NCI-H510A treated with DMSO at 0.1 percent for 48 hours (cell line): ENCODE measurements at regions not wholly inside any gene's neighbourhood (a gene's known extent, or its start where the extent isn't known, plus 50 kb on each side); places are given as distances from the start of the nearest gene placed in this dataset.

Experiments
- DNase-seq: peaks from one replicate; lab custom pipeline; 2025; lab: John Stamatoyannopoulos, UW

DNA sequence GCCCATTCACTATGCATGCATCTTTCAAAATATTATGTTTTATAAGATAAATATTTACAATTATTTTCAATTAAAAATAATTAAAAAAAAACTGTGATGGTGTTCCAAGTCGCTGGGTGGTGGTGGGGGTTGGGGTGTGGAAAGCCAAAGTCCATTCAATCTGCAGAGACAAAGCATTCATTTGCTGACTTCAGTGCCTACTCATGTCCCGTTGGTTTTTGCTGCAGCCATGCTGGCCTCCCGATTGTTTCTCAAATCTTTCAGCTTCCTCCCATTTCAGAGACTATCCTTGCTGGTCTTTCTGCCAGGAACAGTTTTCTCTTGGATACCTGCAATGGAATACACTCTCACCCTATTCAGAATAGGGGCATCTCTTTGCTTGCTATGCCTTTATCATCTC is 331.5 kb upstream of the NOVA1 start:
- DNase-seq: no peak

DNA sequence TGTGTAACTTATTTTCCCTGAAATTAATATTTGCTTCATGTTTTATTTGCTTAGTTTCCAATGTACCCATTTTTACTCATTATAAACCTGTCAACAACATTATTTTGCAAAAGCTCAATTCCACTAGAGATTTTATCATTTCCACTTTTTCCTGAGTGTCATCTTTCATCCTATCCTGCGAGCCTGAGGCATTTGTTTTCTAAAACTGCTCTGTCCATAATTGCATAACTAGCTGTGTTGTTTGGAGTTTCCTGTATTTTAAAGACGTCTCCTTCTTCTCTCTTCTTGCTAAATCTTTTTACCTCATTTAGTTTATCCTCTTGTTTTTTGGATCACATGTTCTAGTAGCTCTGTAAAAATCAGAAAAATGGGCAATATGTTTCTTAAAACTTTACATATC is 332.7 kb upstream of the NOVA1 start:
- DNase-seq: no peak

DNA sequence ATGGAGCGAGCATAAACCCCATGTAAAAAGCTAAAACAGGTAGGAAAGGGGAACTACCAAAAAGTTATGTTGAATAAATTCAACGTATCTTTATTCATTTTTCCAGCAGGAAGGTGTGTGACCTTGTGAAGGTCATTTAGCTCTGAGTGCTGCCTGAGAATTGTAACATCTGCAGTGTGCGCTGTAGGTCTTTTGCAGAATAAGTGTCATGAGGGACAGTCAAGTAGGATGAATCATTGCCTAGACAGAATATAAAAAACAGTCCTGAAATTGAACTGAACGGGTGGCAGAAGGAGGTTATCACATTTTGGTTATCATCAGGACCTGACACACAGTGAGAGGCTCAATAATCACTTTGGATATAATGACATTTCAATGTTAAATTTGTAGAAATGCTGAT is 334.8 kb upstream of the NOVA1 start:
- no peak for DNase-seq

DNA sequence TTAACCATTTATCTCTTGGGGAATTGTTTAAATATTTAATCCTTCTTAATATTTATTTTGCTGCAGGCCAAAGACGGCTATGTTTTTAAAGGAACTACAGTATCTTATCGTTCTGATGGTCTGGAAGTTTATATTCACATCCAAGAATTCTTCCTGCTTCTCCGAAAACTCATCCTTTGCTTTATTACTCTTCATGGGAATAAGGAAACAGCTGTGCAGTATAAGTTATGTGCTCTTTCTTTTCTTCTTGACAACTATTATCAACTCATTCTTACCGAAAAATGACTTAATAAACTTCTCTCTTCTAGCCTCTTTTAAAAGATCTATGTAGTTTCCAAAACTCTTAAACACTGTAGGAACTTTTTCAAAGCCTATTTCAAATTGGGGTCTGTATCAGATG is 335.6 kb upstream of the NOVA1 start:
- no peak for DNase-seq

DNA sequence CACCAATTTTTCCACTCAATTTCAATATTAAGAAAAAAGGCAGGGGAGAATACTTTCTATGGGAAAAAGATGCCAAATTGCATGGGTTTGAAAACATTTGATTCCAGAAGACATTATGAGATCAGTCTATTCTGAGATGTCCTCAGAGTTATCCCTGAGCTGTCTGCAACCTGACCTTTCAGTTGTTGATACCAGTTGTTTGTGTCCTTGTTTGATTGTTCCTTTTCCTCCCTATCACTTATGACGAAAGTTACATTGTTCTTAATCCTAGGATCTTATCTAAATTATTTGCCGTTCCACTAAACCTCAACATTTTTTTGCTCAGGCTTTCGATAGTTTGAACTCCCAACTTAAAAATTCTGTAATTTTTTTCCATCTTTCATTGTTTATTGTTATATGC is 336.3 kb upstream of the NOVA1 start:
- DNase-seq: no peak

DNA sequence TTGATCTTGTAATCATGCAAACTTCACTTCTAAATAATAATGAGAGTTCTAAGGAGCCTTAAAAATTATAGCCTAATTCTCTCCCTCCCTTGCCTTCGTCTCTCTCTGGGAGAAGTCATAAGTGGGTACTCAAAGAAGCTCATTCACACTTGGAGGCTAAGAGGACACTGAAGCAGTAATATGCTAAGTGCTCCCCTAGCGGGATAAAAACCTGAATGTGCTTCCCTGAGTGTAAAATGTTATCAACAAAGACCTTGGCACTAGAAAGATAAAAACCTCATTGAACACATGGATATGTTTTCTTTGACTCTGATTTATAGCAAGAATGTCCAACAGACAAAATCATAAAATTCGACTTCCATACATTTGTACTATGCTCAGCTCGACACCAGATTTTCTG is 337.9 kb upstream of the NOVA1 start:
- DNase-seq: peak; percentile 2

DNA sequence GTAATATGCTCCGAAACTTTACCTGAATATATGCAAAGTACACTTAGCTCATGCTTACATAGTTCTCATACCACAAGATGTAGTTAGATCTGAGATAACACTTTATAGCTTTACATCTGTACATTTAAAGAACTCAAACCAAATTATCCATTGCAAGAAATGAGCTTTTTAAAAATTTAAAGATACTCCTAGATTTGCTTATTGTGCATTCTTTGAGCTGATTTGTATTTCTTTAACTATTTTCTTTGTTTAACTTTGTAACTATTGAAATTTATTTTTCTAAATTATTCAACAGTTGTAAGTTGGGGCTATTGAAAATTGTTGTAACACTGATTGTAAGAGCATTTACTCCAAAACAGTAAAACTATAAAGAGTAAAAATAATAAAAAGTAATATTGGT is 340.2 kb upstream of the NOVA1 start:
- no peak for DNase-seq

DNA sequence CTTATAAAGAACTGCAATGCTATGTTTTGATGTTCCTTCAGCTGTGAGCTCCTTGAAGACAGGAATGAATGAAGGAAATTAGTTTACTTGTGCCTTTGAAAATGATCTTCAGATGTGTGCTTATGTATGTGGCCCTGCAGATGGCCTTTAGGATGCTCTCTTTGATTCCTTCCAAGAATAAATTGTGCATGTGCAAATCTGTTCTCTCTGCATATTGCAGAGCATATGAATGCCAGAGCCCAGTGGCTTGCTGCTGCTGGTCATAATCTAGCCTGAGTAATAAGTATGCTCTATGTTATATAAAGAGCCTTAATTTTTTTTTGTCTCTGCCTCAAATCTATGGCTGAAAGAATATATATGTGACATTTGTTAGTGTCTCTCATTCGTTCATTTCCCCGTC is 341.9 kb upstream of the NOVA1 start:
- DNase-seq: no peak

DNA sequence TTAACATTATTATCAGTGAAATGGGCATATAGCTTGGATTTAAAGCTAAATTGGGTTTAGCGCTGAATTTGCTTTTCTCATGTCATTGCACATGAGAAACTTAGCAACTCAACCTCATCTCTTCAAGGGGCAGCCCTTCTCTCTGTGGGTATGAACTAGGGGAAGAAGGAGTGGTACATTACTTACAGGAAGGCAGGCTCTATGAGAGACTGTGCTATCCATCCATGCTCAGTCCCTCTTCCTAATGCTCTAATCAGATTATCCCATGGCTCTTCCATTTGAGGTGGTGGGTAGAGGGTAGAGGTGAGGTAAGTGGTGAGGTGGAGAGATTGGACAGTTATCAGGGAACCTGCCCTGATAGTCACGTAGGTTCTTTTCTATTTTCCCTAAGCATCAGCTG is 343.7 kb upstream of the NOVA1 start:
- no peak for DNase-seq

DNA sequence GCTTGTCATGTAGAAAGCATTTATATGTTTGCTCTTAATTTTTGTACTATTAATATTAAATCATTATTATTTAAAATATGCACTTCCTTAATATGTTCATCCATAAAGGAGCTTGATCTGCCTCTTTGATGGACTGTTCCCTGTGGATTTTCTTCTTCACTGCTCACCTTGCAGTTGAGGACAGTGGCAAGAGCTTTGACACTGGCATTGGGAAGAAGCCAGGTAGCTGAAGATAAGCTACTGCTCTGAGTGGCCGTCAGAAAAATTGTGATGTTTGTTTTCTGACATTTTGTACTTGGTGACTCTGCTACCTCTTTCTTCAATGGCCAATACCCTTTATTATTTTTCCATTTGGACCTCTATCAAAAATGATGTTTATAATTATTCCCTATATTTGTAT is 349.4 kb upstream of the NOVA1 start:
- no peak for DNase-seq

DNA sequence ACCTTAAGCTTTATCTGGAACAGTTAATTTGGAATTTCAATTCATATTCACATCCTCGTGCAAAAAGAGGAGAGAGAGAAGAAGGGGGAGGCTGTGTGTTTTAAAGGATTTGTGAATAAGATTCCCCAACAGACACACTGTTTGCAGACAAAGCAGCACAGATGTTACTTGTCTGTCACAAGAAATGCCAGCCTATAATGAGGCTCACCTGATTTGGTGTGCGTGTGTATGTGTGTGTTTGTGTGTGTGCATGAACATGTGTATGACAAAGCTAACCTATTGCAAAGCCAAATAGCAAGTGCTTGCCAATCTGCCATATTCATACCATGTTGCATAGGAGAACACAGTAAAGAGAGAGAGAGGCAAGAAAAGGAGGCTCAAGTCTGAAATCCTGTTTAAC is 361.6 kb upstream of the NOVA1 start:
- DNase-seq: no peak

DNA sequence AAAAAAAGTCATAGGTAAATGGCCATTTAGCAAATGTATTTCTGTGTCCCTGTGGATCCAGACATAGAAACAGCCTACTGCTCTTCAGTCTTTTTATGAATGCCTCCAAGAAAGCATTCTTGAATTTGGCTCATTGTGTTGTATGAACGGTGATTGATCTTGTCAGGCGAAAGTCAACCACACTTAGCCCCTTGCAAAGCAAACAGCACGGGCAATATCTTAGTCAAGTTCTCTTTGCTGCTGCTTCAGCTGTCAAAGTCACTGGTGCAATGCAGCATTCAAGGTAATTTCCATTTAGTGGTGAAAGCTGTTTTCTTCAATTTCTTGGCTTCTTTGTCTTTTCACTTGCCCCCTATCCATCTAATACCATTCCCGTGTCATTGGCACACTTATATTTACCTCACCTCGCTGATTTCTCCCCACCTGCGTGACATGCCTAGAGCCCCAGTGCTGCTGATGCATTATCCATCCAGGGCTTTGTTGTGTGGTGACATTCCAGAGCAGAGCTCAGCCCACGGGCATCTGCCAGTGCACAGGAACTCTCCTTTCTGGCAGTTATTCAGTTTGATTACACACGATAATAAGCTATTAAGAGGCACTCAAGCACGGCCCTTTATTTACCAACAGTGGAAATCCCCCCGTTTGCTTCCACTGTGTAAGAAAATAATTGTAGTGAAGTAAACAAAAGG is 362.3 kb upstream of the NOVA1 start:
- no peak for DNase-seq

DNA sequence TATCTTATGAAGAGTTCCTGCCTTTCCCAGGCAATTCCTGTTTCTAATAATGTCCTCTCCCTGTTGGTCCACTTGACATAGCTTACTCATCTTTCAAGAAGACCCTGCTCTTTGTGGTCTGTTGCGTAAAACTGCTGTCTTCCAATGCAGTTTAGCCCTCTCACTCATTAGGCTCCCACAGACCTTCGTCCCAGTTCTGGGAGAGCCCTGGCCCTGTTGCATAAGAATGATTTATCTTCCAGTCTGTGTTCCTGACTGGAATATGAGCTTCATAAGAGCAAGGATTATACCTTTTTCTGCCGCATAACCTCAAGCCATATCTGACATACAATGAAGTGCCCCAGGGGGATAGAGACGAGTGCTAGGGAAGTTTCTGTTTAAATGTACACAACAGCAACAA is 365.9 kb upstream of the NOVA1 start:
- no peak for DNase-seq

DNA sequence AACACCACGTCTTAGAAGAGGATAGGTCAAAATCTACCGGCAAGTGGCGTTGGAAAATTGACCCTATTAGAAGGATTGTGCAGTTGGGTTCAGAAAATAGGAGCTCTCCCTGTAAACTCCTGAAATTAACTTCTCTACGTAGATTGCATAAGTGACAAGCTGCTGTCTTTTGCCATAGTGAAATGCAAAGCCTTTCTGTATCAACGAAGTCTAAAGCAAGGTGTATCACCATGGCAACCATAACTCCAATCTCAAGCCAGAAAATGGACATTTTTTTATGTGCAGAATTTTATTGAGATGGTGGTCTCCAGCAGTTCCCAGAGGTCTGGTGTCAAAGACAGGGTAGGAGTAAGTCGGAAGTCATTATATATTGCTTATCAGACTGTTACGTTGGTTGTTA is 367.7 kb upstream of the NOVA1 start:
- no peak for DNase-seq

DNA sequence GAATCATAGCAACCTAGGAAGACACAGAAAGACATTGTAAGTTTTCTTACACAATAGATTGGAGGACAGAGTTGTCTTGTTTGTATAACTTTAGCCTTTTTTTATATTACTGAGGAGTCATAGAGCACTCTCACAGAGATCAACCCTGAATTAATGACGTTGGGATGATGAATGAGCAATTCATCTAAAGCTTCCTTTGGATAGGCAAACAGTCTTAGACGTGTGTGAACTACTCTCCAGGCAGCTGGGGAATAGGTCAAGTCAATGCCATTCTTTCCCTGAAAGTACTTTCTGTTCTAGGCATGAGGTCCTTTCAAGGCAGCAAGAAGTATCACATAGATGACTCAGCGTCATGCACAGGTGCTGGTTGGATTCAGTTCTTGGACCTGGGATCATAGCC is 369.1 kb upstream of the NOVA1 start:
- no peak for DNase-seq

DNA sequence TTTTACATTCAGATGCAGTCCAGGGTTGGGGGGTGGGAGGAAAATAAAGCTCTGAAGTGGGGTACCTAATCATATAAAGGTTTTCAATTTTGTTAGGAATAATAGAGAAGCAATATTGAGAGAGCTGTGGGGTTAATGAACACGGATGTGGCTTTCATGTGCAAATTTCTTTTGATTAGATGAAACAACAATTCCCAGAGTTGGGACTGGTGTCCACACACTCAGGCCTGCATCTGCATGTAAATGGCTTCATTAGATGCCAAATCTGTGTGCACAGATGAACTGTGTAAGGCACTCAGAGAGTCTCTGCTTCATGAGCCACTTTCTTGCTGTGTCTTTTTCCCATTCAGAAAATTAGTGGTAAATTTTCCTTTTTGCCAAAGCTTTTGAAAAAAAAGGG is 377.1 kb upstream of the NOVA1 start:
- no peak for DNase-seq

DNA sequence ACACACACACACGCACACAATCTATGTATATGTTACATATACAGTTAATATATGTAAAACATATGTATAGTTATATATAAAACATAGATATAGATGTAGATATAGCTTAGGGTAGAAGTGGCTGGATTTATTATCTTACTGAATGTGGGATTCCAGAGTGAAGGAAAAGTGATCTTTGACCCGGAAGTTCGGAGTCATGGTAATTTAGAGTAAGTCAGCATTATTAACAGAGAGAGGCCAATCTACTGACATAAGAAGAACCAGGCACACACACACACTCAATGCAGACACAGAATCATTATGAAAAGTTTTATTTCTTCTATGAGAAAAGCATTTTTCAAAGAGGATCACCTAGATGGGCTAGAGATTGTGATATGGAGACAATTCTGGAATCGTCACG is 384.2 kb upstream of the NOVA1 start:
- DNase-seq: no peak

DNA sequence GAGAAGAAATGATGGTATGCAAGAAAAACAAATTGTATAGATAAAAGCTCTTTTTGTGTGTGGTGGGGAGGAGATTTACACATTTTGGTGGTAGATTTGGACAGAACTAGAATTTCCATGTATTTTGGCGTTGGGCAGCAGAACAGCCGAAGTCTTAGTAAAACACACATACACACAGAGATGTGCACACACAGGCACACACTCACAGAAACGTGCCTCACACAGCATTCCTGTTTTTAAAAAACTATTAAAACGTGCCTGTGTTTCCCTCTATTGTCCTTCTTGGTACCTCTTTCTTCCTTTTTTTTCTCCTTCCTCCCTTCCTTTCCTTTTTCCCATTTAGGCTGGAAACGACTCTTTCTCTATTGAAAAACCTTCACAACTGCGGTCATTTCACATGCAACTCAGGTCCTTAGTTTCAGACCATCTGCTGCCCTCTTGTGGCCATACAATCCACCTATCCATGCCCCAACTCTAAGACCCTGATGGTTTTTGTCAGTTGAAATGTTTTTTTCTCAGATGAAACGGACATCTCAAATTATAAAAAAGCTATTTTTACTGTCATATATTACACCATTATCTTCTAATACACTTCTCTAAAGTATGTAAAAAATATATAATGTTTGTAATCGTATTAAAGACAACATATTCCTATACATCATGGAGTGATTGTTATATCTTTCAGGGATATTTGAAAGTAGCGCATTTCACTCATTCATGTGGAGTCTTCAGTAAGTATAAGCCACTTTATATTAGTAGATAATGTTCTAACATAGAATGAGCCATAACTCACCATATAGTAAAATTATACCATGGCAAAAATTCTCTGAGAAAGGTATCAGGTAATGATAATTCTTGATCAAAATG is 386.7 kb upstream of the NOVA1 start:
- peak; percentile 76 for DNase-seq

DNA sequence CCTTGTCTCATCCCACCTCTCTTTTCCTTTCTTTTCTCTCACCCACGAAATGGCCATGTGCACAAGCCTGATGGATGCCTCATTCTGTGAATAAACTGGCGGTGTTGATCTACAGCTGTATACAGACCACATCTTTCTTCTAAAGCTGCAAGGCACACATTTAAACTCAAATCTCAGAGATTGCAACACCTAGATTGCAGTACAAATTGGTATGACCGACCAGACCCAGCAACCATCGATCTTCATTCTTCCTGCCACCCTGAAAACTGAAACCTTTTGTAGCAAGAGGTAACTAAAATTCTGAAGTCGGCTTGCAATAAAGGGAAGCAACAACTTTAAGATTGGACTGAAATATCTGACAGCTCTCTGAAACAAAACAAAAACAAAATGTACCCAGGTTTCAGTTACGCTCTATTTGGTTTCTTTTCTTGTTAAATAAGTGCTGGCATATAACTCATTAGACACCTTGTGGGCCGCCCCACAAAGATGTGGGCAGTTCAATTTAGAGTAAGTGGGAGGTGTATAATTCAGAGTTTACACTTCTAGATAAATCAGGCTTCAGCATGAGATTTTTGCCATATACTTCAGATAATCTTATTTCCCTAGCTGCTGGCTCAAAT is 390.0 kb upstream of the NOVA1 start:
- DNase-seq: no peak

DNA sequence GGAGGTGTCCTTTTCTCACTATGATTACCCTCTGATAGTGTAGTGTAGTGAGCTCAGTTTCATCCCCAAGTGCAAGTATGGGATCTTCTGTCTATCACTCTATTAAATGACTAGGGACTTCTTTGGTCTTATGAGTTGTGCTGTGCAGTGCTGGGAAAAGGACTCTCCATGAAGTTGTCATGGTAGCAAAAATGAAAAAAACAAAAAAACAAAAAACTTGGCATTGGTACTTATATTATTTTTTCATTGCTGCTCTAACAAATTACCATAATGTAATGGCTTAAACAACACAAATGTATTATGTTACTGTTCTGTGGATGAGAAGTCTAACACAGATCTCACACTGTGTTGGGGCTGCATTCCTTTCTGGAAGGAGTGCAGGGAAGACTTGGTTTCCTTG is 393.1 kb upstream of the NOVA1 start:
- DNase-seq: no peak

DNA sequence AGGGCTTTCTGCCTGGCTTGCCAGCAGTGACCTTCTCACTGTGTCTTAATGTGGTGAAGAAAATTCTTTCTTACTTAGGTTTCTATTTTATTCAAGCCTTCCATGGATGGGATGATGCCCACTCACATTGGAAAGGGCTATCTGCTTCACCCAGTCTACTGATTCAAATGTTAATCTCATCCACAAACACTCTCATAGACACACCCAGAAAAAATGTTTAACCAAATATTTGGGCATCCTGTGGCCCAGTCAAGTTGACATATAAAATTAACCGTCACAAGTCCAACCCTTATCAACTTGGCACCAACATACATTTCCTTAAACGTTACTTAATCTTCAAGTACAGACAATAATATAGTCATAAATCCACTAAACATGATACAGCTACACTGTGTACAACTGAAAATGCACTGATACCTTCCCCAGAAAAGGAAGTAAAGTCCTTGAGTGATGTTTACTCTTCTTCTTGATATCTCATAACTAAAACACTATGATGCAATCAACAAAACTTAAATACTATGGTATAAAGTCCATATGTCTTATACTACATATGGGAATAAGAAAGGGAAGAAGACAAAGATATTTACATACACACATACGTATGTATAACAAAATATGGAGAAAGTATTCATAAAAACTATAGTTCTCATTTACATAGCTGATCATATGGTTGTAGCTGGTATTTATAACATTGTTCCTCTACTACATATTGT is 394.7 kb upstream of the NOVA1 start:
- DNase-seq: peak; percentile 8

DNA sequence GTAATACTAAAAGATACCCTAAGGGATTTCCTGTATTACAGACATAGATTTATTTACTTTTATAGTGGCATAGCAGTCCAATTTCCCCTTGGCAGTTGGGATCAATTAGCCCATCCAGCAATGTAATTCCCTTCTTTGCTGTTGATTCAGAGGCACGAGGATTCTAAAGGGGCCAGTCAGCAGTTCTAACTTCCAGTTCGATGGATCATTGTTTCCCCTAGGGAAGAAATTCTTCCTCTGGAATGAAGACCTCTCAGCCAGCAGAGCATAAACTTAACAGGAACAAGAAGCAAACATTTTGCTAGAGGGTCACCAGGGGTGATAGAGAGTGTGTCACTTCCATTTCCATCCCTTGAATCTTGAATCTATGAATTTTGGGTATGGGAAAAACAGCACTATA is 395.7 kb upstream of the NOVA1 start:
- DNase-seq: no peak

DNA sequence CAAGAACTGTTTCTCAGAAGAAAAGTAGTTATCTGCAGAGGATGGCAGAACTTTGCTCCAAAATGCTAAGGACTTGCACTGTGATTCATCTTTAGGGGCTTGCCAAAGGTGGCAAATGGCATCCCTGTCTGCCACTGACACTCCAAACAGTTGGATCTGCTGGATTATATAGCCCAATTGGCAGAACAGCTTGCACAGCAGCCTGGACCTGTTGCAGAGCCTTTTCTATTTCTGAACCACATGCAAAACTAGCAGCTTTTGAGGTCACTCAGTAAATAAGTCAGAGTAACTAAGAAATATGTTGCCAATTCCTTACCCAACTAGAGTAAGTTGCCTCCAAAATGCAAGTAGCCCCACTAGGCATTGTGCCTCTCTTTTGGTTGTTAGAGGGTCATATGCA is 397.5 kb upstream of the NOVA1 start:
- no peak for DNase-seq
